ENCODE measurements at regions not wholly inside any gene's neighbourhood (a gene's known extent, or its start where the extent isn't known, plus 50 kb on each side); places are given as distances from the start of the nearest gene placed in this dataset.
A peak's percentile ranks its signal among the peaks of the same experiment; 100 is the strongest.

GRCh38 chr21:14762734-14763694 is 216.9 kb upstream of the SAMSN1 start (continued):
- TF ChIP-seq ELF1 (tag; IDR thresholded peaks at IDR 0.05): no peak; the same call in 1 of the 2 replicates
- TF ChIP-seq MTA2 (IDR thresholded peaks at IDR 0.05; ENCODE audit: low read depth): peak; percentile 95
- TF ChIP-seq FIP1L1 (IDR thresholded peaks at IDR 0.05; ENCODE audit: low read depth, low read length, poor library complexity, severe bottlenecking): no peak
- TF ChIP-seq MAZ (CRISPR knock-in tag; conservative IDR thresholded peaks at IDR 0.05 in 1 of 2, IDR thresholded peaks at IDR 0.05 in 1 of 2): 0 out of 4 replicates have a peak, but pooled peaks of 1 of the 2 experiments have one; percentile 23
- TF ChIP-seq RAD21 (CRISPR knock-in tag; conservative IDR thresholded peaks at IDR 0.05 in 1 of 2, IDR thresholded peaks at IDR 0.05 in 1 of 2): peak in 1 of 2 experiments; percentile 29; a peak in 2 of 4 replicates
- peak; percentile 90 for TF ChIP-seq MTA3 (IDR thresholded peaks at IDR 0.05; ENCODE audit: borderline replicate concordance)
- TF ChIP-seq CCNT2 (IDR thresholded peaks at IDR 0.05; ENCODE audit: borderline replicate concordance, extremely low read depth, insufficient read length, low read depth, low read length): peak; percentile 95
- no peak for TF ChIP-seq MCM7 (IDR thresholded peaks at IDR 0.05)
- TF ChIP-seq NCOA2 (IDR thresholded peaks at IDR 0.05; ENCODE audit: partially characterized antibody in 2 of 2): peak in 1 of 2 experiments; percentile 12
- peak; percentile 66; the same call in 1 of the 2 replicates for TF ChIP-seq ADNP (tag; IDR thresholded peaks at IDR 0.05)
- TF ChIP-seq ZNF146 (CRISPR knock-in tag; IDR thresholded peaks at IDR 0.05; ENCODE audit: unreplicated experiment): no peak
- TF ChIP-seq TAL1 (IDR thresholded peaks at IDR 0.05): peak; percentile 97
- peak; percentile 97 for TF ChIP-seq CC2D1A (IDR thresholded peaks at IDR 0.05)

Data from K562 (cell line).